ENCODE measurements at regions not wholly inside any gene's neighbourhood (a gene's known extent, or its start where the extent isn't known, plus 50 kb on each side); places are given as distances from the start of the nearest gene placed in this dataset.

GRCh38 chr9:71594541-71594940 is 173.8 kb downstream of the CEMIP2 start:
- no peak for TF ChIP-seq CTCF (IDR thresholded peaks at IDR 0.05)
- no peak for TF ChIP-seq POLR2AphosphoS5 (IDR thresholded peaks at IDR 0.05)
- TF ChIP-seq POLR2A (IDR thresholded peaks at IDR 0.05), result no peak
- no peak for TF ChIP-seq EP300 (IDR thresholded peaks at IDR 0.05)
